SK-N-SH (cell line): ENCODE measurements at regions not wholly inside any gene's neighbourhood (a gene's known extent, or its start where the extent isn't known, plus 50 kb on each side); places are given as distances from the start of the nearest gene placed in this dataset.

Experiments
- CTCF ChIA-PET: fragments of 300-600, 350-600 bp; formaldehyde crosslinking; extraction: SDS; loops from one replicate; lab custom pipeline; 2021; lab: Yijun Ruan, JAX
- POLR2A ChIA-PET: fragments of 350-600 bp; sonication (Branson Sonifier 250); formaldehyde crosslinking; extraction: SDS; loops from one replicate; lab custom pipeline; 2020; ENCODE audit warnings: antibody characterized with exemption, inconsistent platforms; lab: Yijun Ruan, JAX
- DNase-seq: peaks from one replicate; pipeline ENCODE4 v3.0.0; 2012
- H2AFZ ChIP-seq: fragments of 200-600 bp; sonication (generic); 2 replicates; pipeline ENCODE4 v1.8.1; 2016; ENCODE audit warnings: antibody characterized with exemption, mild to moderate bottlenecking, low read depth
- H3F3A ChIP-seq: fragments of 200-600 bp; sonication (generic); replicated peaks from 2 replicates; pipeline ENCODE3; 2016; ENCODE audit warnings: antibody characterized with exemption, mild to moderate bottlenecking; ENCODE audit not compliant: insufficient read depth
- H3K27ac ChIP-seq, 2 experiments: fragments of 200-500 bp in 1 of 2; fragments of 200-600 bp in 1 of 2; sonication (Bioruptor generic) in 1 of 2; sonication (generic), shearing (Covaris generic) in 1 of 2; 2 replicates each; pipeline versions ENCODE4 v1.5.1 to v1.6.1; 2014 to 2016; ENCODE audit warnings: low read depth in 2 of 2, inconsistent platforms in 1 of 2, low read length in 1 of 2, mild to moderate bottlenecking in 1 of 2, mixed read lengths in 1 of 2
- H3K27me3 ChIP-seq: fragments of 200-600 bp; sonication (generic), shearing (Covaris generic); 2 replicates; pipeline ENCODE4 v1.6.1; 2016; ENCODE audit warnings: mixed run types; ENCODE audit not compliant: insufficient read depth
- H3K36me3 ChIP-seq, 2 experiments: fragments of 200-500 bp in 1 of 2; fragments of 200-600 bp in 1 of 2; sonication (Bioruptor generic) in 1 of 2; sonication (generic) in 1 of 2; replicated peaks in 1 of 2; 2 replicates each; pipeline versions ENCODE3 to v1.5.1; 2014 to 2016; ENCODE audit warnings: low read length in 1 of 2, mild to moderate bottlenecking in 1 of 2; ENCODE audit not compliant: insufficient read depth in 2 of 2, control insufficient read depth in 1 of 2
- H3K4me1 ChIP-seq, 2 experiments: fragments of 200-500 bp in 1 of 2; fragments of 200-600 bp in 1 of 2; sonication (Bioruptor generic) in 1 of 2; sonication (generic), shearing (Covaris generic) in 1 of 2; 2 replicates each; pipeline versions ENCODE4 v1.5.1 to v1.6.1; 2014 to 2016; ENCODE audit warnings: low read depth in 1 of 2, low read length in 1 of 2, mixed run types in 1 of 2; ENCODE audit not compliant: insufficient read depth in 2 of 2, control insufficient read depth in 1 of 2
- H3K4me2 ChIP-seq: fragments of 200-600 bp; sonication (generic), shearing (Covaris generic); 2 replicates; pipeline ENCODE4 v1.6.1; 2017; ENCODE audit warnings: mixed run types
- H3K4me3 ChIP-seq, 2 experiments: fragments of 200-500 bp in 1 of 2; fragments of 200-600 bp in 1 of 2; sonication (Bioruptor generic) in 1 of 2; sonication (generic), shearing (Covaris generic) in 1 of 2; 2 replicates each; pipeline versions ENCODE4 v1.5.1 to v1.8.1; 2014 to 2016; ENCODE audit warnings: low read depth in 2 of 2, inconsistent platforms in 1 of 2, low read length in 1 of 2, mild to moderate bottlenecking in 1 of 2, mixed read lengths in 1 of 2, moderate library complexity in 1 of 2
- H3K79me2 ChIP-seq: fragments of 200-600 bp; sonication (generic); 2 replicates; pipeline ENCODE4 v1.8.1; 2017; ENCODE audit warnings: mild to moderate bottlenecking; ENCODE audit not compliant: insufficient read depth
- H3K9ac ChIP-seq: fragments of 200-600 bp; sonication (generic); 2 replicates; pipeline ENCODE4 v1.6.1; 2017; ENCODE audit warnings: mixed run types
- H3K9me2 ChIP-seq: fragments of 200-600 bp; sonication (generic); 2 replicates; pipeline ENCODE4 v1.6.1; 2017; ENCODE audit warnings: mixed run types
- H3K9me3 ChIP-seq: fragments of 200-600 bp; sonication (generic); 2 replicates; pipeline ENCODE4 v1.6.1; 2017; ENCODE audit warnings: mixed run types, mild to moderate bottlenecking, moderate library complexity
- H4K20me1 ChIP-seq: fragments of 200-600 bp; sonication (generic); 2 replicates; pipeline ENCODE4 v1.6.1; 2017; ENCODE audit warnings: mild to moderate bottlenecking, mixed run types; ENCODE audit not compliant: insufficient read depth
- CHD2 ChIP-seq: fragments of 150-350 bp; IDR thresholded peaks from 2 replicates; pipeline ENCODE4 v1.6.1; 2018; ENCODE audit warnings: low read length; ENCODE audit not compliant: partially characterized antibody
- CTCF ChIP-seq: fragments of 200-600 bp; sonication (generic); IDR thresholded peaks from 2 replicates; pipeline ENCODE4 v1.6.1; 2017; ENCODE audit warnings: antibody characterized with exemption, mild to moderate bottlenecking, moderate library complexity
- ELF1 ChIP-seq: IDR thresholded peaks from 2 replicates; pipeline ENCODE4 v1.4.0; 2012
- EP300 ChIP-seq, 2 experiments: IDR thresholded peaks; 2 replicates each; pipeline versions ENCODE4 v1.4.0 to v1.6.1; 2012; ENCODE audit warnings: borderline replicate concordance in 1 of 2, low read depth in 1 of 2, low read length in 1 of 2
- EZH2phosphoT487 ChIP-seq: fragments of 200-600 bp; sonication (generic); IDR thresholded peaks from 2 replicates; pipeline ENCODE4 v1.6.1; 2017; ENCODE audit warnings: low read depth, mixed run types, mild to moderate bottlenecking, antibody characterized with exemption, moderate library complexity, borderline replicate concordance
- FOSL2 ChIP-seq: IDR thresholded peaks from 2 replicates; pipeline ENCODE4 v1.4.0; 2012; ENCODE audit warnings: low read depth, mild to moderate bottlenecking, moderate library complexity, borderline replicate concordance
- GABPA ChIP-seq: IDR thresholded peaks from 2 replicates; pipeline ENCODE4 v1.4.0; 2012; ENCODE audit warnings: low read depth, mild to moderate bottlenecking
- JUND ChIP-seq: IDR thresholded peaks from 2 replicates; pipeline ENCODE4 v1.4.0; 2012
- MXI1 ChIP-seq: IDR thresholded peaks from 2 replicates; pipeline ENCODE4 v1.6.1; 2012; ENCODE audit warnings: mild to moderate bottlenecking, low read depth, low read length, improper control_type of control experiment
- NRF1 ChIP-seq: IDR thresholded peaks from 2 replicates; pipeline ENCODE4 v1.6.1; 2012; ENCODE audit warnings: low read depth, mild to moderate bottlenecking, low read length
- RAD21 ChIP-seq: IDR thresholded peaks from 2 replicates; pipeline ENCODE4 v1.6.1; 2012; ENCODE audit warnings: mild to moderate bottlenecking, low read length
- TCF12 ChIP-seq: IDR thresholded peaks from 2 replicates; pipeline ENCODE4 v1.4.0; 2012
- TEAD4 ChIP-seq: IDR thresholded peaks from 2 replicates; pipeline ENCODE4 v1.4.0; 2012; ENCODE audit warnings: mild to moderate bottlenecking, borderline replicate concordance; ENCODE audit not compliant: insufficient read depth
- YY1 ChIP-seq: IDR thresholded peaks from 2 replicates; pipeline ENCODE4 v1.4.0; 2012; ENCODE audit warnings: low read depth, mild to moderate bottlenecking
- WGBS: methylation state at CpG from one replicate; pipeline ENCODE4 v1.1.6; 2017; ENCODE audit warnings: low lambda C conversion rate; 5-methylcytosine and 5-hydroxymethylcytosine counted together
- TF ChIP-seq, protein P1 (sequence below): fragments of 150-350 bp; IDR thresholded peaks from 2 replicates; pipeline ENCODE4 v1.6.1; 2016; ENCODE audit warnings: mild to moderate bottlenecking, low read depth, low read length
- TF ChIP-seq, protein P2 (sequence below): IDR thresholded peaks from 2 replicates; pipeline ENCODE4 v1.4.0; 2012; ENCODE audit warnings: low read depth, borderline replicate concordance
- TF ChIP-seq, protein P3 (sequence below): fragments of 150-350 bp; IDR thresholded peaks from 2 replicates; pipeline ENCODE4 v1.6.1; 2017; ENCODE audit warnings: antibody characterized with exemption, low read length, low read depth, borderline replicate concordance
- TF ChIP-seq, protein P4 (sequence below): IDR thresholded peaks from 2 replicates; pipeline ENCODE4 v1.6.1; 2012; ENCODE audit warnings: mild to moderate bottlenecking, low read depth, low read length, moderate library complexity

GRCh38 chr17:71484546-71484945 is 636.3 kb upstream of the SOX9 start:
- Histone ChIP-seq H4K20me1 (no peaks in the 10 kb centered on the region), H3K27me3 (no peaks in the 10 kb centered on the region), H3F3A (no peaks in the 10 kb centered on the region), H3K36me3 (no peaks in the 10 kb centered on the region), H3K9me3 (no peaks in the 10 kb centered on the region), H3K9me2 (no peaks in the 10 kb centered on the region), H3K4me2 (no peak overlapping the region), H3K27ac (no peak overlapping the region), H3K79me2 (no peaks in the 10 kb centered on the region), H3K4me1 (no peaks in the 10 kb centered on the region; a peak in 1 of 4 replicates), H3K9ac (no peak overlapping the region), H3K4me3 (no peak overlapping the region), H2AFZ (no peak overlapping the region)
- ChIA-PET CTCF (interaction anchor here (1.1 to 5.1 kb wide), 3 partner anchors 11 to 1072 kb away, joined by 3 to 54 read pairs (median 4); no protein-coding TSS in a partner anchor), POLR2A (no interaction called here)
- TF ChIP-seq, protein P1, sequence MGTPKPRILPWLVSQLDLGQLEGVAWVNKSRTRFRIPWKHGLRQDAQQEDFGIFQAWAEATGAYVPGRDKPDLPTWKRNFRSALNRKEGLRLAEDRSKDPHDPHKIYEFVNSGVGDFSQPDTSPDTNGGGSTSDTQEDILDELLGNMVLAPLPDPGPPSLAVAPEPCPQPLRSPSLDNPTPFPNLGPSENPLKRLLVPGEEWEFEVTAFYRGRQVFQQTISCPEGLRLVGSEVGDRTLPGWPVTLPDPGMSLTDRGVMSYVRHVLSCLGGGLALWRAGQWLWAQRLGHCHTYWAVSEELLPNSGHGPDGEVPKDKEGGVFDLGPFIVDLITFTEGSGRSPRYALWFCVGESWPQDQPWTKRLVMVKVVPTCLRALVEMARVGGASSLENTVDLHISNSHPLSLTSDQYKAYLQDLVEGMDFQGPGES: no peak
- TF ChIP-seq FOSL2 (no peak), YY1 (no peak), ELF1 (no peak), JUND (no peak), TCF12 (no peak), EZH2phosphoT487 (no peak), CTCF (no peak), NRF1 (no peak), EP300 (IDR thresholded peaks at IDR 0.05; ENCODE audit: borderline replicate concordance in 1 of 2, low read depth in 1 of 2, low read length in 1 of 2) (no peak), TEAD4 (no peak), CHD2 (no peak), RAD21 (no peak), GABPA (no peak), MXI1 (no peak)
- TF ChIP-seq, protein P2, sequence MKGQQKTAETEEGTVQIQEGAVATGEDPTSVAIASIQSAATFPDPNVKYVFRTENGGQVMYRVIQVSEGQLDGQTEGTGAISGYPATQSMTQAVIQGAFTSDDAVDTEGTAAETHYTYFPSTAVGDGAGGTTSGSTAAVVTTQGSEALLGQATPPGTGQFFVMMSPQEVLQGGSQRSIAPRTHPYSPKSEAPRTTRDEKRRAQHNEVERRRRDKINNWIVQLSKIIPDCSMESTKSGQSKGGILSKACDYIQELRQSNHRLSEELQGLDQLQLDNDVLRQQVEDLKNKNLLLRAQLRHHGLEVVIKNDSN: no peak
- TF ChIP-seq, protein P3, sequence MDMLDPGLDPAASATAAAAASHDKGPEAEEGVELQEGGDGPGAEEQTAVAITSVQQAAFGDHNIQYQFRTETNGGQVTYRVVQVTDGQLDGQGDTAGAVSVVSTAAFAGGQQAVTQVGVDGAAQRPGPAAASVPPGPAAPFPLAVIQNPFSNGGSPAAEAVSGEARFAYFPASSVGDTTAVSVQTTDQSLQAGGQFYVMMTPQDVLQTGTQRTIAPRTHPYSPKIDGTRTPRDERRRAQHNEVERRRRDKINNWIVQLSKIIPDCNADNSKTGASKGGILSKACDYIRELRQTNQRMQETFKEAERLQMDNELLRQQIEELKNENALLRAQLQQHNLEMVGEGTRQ: no peak
- TF ChIP-seq, protein P4, sequence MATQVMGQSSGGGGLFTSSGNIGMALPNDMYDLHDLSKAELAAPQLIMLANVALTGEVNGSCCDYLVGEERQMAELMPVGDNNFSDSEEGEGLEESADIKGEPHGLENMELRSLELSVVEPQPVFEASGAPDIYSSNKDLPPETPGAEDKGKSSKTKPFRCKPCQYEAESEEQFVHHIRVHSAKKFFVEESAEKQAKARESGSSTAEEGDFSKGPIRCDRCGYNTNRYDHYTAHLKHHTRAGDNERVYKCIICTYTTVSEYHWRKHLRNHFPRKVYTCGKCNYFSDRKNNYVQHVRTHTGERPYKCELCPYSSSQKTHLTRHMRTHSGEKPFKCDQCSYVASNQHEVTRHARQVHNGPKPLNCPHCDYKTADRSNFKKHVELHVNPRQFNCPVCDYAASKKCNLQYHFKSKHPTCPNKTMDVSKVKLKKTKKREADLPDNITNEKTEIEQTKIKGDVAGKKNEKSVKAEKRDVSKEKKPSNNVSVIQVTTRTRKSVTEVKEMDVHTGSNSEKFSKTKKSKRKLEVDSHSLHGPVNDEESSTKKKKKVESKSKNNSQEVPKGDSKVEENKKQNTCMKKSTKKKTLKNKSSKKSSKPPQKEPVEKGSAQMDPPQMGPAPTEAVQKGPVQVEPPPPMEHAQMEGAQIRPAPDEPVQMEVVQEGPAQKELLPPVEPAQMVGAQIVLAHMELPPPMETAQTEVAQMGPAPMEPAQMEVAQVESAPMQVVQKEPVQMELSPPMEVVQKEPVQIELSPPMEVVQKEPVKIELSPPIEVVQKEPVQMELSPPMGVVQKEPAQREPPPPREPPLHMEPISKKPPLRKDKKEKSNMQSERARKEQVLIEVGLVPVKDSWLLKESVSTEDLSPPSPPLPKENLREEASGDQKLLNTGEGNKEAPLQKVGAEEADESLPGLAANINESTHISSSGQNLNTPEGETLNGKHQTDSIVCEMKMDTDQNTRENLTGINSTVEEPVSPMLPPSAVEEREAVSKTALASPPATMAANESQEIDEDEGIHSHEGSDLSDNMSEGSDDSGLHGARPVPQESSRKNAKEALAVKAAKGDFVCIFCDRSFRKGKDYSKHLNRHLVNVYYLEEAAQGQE: no peak
- WGBS: 30% methylated on average over 1 of the region's 1 CpG
- no peak for DNase-seq
